ENCODE measurements at regions not wholly inside any gene's neighbourhood (a gene's known extent, or its start where the extent isn't known, plus 50 kb on each side); places are given as distances from the start of the nearest gene placed in this dataset.

GRCh38 chr2:48856657-48857056, 101.1 kb upstream of the LHCGR start:
- no peak overlapping the region for H3K4me2 ChIP-seq (ENCODE audit: insufficient read depth, low read length)
- H3K36me3 ChIP-seq (ENCODE audit: insufficient read depth, low read length): no peaks in the 10 kb centered on the region
- H4K20me1 ChIP-seq (ENCODE audit: insufficient read depth, low read length): no peaks in the 10 kb centered on the region
- no peaks in the 10 kb centered on the region for H3K9me3 ChIP-seq (ENCODE audit: low read depth, low read length)
- no peaks in the 10 kb centered on the region for H3K79me2 ChIP-seq (ENCODE audit: insufficient read depth, low read length)
- H2AFZ ChIP-seq (ENCODE audit: low read length): no peak overlapping the region
- no peak overlapping the region for H3K4me3 ChIP-seq (ENCODE audit: insufficient read depth, low read length)
- H3K27ac ChIP-seq (ENCODE audit: low read depth, low read length): no peak overlapping the region
- no peak for TF ChIP-seq CTCF (IDR thresholded peaks at IDR 0.05; ENCODE audit: extremely low read depth, low read depth, low read length)
- peaks cover 17% of the 10 kb centered on the region for H3K4me1 ChIP-seq (ENCODE audit: insufficient read depth, low read length)
- no peak for DNase-seq (ENCODE audit: insufficient read length, low spot score, missing footprints)
- H3K27me3 ChIP-seq (ENCODE audit: insufficient read depth, low read length): no peaks in the 10 kb centered on the region

GRCh38 chr2:48856144-48856543, 100.6 kb upstream of the LHCGR start:
- TF ChIP-seq CTCF (IDR thresholded peaks at IDR 0.05; ENCODE audit: extremely low read depth, low read depth, low read length): no peak
- Histone ChIP-seq H3K4me3 (ENCODE audit: insufficient read depth, low read length) (no peak overlapping the region), H3K4me2 (ENCODE audit: insufficient read depth, low read length) (no peak overlapping the region), H3K27ac (ENCODE audit: low read depth, low read length) (no peak overlapping the region), H3K79me2 (ENCODE audit: insufficient read depth, low read length) (no peaks in the 10 kb centered on the region), H3K9me3 (ENCODE audit: low read depth, low read length) (no peaks in the 10 kb centered on the region), H2AFZ (ENCODE audit: low read length) (no peak overlapping the region), H4K20me1 (ENCODE audit: insufficient read depth, low read length) (no peaks in the 10 kb centered on the region), H3K27me3 (ENCODE audit: insufficient read depth, low read length) (no peaks in the 10 kb centered on the region), H3K4me1 (ENCODE audit: insufficient read depth, low read length) (peaks cover 22% of the 10 kb centered on the region), H3K36me3 (ENCODE audit: insufficient read depth, low read length) (no peaks in the 10 kb centered on the region)
- DNase-seq (ENCODE audit: insufficient read length, low spot score, missing footprints): no peak

- Histone ChIP-seq H3K9me3 (ENCODE audit: low read depth, low read length) (no peaks in the 10 kb centered on the region), H3K27me3 (ENCODE audit: insufficient read depth, low read length) (no peaks in the 10 kb centered on the region), H3K4me3 (ENCODE audit: insufficient read depth, low read length) (no peak overlapping the region), H2AFZ (ENCODE audit: low read length) (no peak overlapping the region), H3K27ac (ENCODE audit: low read depth, low read length) (no peak overlapping the region), H3K79me2 (ENCODE audit: insufficient read depth, low read length) (no peaks in the 10 kb centered on the region), H4K20me1 (ENCODE audit: insufficient read depth, low read length) (no peaks in the 10 kb centered on the region), H3K4me1 (ENCODE audit: insufficient read depth, low read length) (peaks cover 26% of the 10 kb centered on the region), H3K4me2 (ENCODE audit: insufficient read depth, low read length) (no peak overlapping the region), H3K36me3 (ENCODE audit: insufficient read depth, low read length) (no peaks in the 10 kb centered on the region)
- no peak for TF ChIP-seq CTCF (IDR thresholded peaks at IDR 0.05; ENCODE audit: extremely low read depth, low read depth, low read length)
- DNase-seq (ENCODE audit: insufficient read length, low spot score, missing footprints): no peak
These were observed 99.6 kb upstream of the LHCGR start for GRCh38 chr2:48855142-48855541.

GRCh38 chr2:48854681-48855080, 99.2 kb upstream of the LHCGR start:
- no peak for TF ChIP-seq CTCF (IDR thresholded peaks at IDR 0.05; ENCODE audit: extremely low read depth, low read depth, low read length)
- no peak overlapping the region for H3K27ac ChIP-seq (ENCODE audit: low read depth, low read length)
- H3K79me2 ChIP-seq (ENCODE audit: insufficient read depth, low read length): no peaks in the 10 kb centered on the region

More at GRCh38 chr2:48854681-48855080, 99.2 kb upstream of the LHCGR start:
- Histone ChIP-seq H3K4me2 (ENCODE audit: insufficient read depth, low read length) (no peak overlapping the region), H3K4me3 (ENCODE audit: insufficient read depth, low read length) (no peak overlapping the region), H3K4me1 (ENCODE audit: insufficient read depth, low read length) (peaks cover 27% of the 10 kb centered on the region), H3K36me3 (ENCODE audit: insufficient read depth, low read length) (no peaks in the 10 kb centered on the region), H2AFZ (ENCODE audit: low read length) (no peak overlapping the region), H3K27me3 (ENCODE audit: insufficient read depth, low read length) (no peaks in the 10 kb centered on the region), H4K20me1 (ENCODE audit: insufficient read depth, low read length) (no peaks in the 10 kb centered on the region), H3K9me3 (ENCODE audit: low read depth, low read length) (no peaks in the 10 kb centered on the region)
- no peak for DNase-seq (ENCODE audit: insufficient read length, low spot score, missing footprints)

Data from osteoblast (primary cell).